Cardiac fibroblast (primary cell): ENCODE measurements at regions not wholly inside any gene's neighbourhood (a gene's known extent, or its start where the extent isn't known, plus 50 kb on each side); places are given as distances from the start of the nearest gene placed in this dataset.
"Not testable (repeated sequence)": the region's sequence is repeated elsewhere in the genome, so short reads cannot be mapped to it uniquely, and the experiment has no call there.

Experiments
- DNase-seq, 2 donors: peaks; one replicate each; pipeline versions ENCODE4 v3.0.0 to v3.0.0-alpha.2; 2010; ENCODE audit warnings: low read depth in 2 of 2
- H3K4me3 ChIP-seq, 2 donors: replicated peaks in 1 of 2; 1 replicate in 1 of 2; 2 replicates in 1 of 2; pipeline ENCODE4 v1.5.1; 2011; ENCODE audit warnings: low read depth in 2 of 2, low read length in 2 of 2, mild to moderate bottlenecking in 2 of 2, moderate library complexity in 1 of 2
- CTCF ChIP-seq: IDR thresholded peaks from one replicate; pipeline ENCODE4 v1.5.1; 2011; ENCODE audit warnings: low read depth, mild to moderate bottlenecking, low read length, inconsistent platforms

- no peak for TF ChIP-seq CTCF
- peak; percentile 3 to 86 for DNase-seq
- no peak overlapping the region for H3K4me3 ChIP-seq
Measured at GRCh38 chr4:87716371-87717265, 66.5 kb downstream of the DMP1 start.

- H3K4me3 ChIP-seq, result no peak overlapping the region
- peak in 1 of 2 donors; percentile 78 for DNase-seq
- no peak for TF ChIP-seq CTCF
Measured at GRCh38 chr4:87717276-87718031, 67.4 kb downstream of the DMP1 start.

GRCh38 chr4:87718217-87718835 lies 68.2 kb downstream of the DMP1 start:
- H3K4me3 ChIP-seq, result no peak overlapping the region
- TF ChIP-seq CTCF, result no peak
- DNase-seq, result no peak

- no peak overlapping the region for H3K4me3 ChIP-seq
- no peak for DNase-seq
- TF ChIP-seq CTCF, result no peak
Measured at GRCh38 chr4:87720094-87720691, 70.1 kb downstream of the DMP1 start.

DNA sequence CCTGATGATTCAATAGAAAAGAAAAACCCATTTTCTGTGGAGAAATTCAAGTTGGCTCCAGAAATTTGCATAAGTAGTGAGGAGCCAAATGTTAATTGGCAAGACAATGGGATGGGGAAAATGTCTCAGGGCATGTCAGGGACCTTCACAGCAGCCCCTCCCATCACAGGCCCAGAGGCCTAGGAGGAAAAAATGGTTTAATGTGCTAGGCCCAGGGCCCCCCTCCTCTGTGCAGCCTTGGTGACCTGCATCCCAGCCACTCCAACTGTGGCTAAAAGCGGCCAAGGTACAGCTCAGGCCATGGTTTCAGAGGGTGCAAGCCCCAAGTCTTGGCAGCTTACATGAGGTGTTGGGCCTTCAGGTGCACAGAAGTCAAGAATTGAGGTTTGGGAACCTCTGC lies 74.1 kb upstream of the IBSP start:
- DNase-seq, result not testable (repeated sequence)

DNA sequence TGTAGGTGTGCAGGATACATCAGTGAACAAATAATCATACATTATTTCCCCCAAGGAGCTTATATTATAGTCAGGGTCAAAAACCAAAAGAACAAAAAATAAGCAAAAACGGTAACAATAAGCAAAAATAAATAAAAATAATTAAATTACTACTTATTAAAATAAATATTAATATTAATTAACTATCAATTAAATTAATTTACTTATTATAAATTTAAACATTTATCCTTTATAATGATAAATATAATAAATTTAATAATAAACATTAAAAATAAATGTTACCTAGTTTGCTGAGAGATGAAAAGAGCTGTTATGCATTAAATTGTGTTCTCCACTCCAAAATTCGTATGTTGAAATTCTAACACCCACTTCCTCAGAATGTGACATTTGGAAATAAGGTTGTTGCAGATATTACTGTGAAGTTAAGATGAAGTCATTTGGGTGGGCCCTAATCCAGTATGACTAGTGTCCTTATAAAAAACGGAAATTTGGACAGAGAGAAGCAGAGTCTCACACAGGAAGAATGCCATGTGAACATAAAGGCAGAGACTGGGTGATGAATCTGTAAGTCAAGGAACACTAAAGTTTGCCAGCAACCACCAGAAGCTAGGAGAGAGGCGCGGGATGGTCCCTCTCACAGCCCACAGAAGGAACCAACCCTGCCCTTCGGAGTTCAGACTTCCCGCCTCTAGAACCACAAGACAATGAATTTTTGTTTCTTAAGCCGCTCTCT lies 67.2 kb upstream of the IBSP start:
- TF ChIP-seq CTCF, result no peak
- no peak overlapping the region for H3K4me3 ChIP-seq
- DNase-seq, result peak in 1 of 2 donors; percentile 81

More for the DNA sequence above, 74.1 kb upstream of the IBSP start:
- not testable (repeated sequence) for H3K4me3 ChIP-seq
